Esophagus muscularis mucosa (tissue), 4 donors: ENCODE measurements at regions not wholly inside any gene's neighbourhood (a gene's known extent, or its start where the extent isn't known, plus 50 kb on each side); places are given as distances from the start of the nearest gene placed in this dataset.

Experiments used
- CTCF ChIP-seq, 3 experiments: fragments of 200-600 bp in 2 of 3; fragments of 450-650 bp in 1 of 3; sonication (generic) in 2 of 3; IDR thresholded peaks; one replicate each; pipeline ENCODE4 v1.5.1; 2017 to 2019; ENCODE audit warnings: antibody characterized with exemption in 3 of 3, mild to moderate bottlenecking in 2 of 3, moderate library complexity in 1 of 3
- EP300 ChIP-seq: sonication (generic); formaldehyde crosslinking; IDR thresholded peaks from one replicate; pipeline ENCODE4 v1.6.1; 2017; ENCODE audit warnings: antibody characterized with exemption
- POLR2A ChIP-seq: fragments of 450-650 bp; IDR thresholded peaks from one replicate; pipeline ENCODE4 v1.6.1; 2017; ENCODE audit warnings: antibody characterized with exemption, moderate library complexity, mild to moderate bottlenecking, low read depth
- POLR2AphosphoS5 ChIP-seq, 2 donors: sonication (generic); formaldehyde crosslinking; IDR thresholded peaks; one replicate each; pipeline ENCODE4 v1.6.1; 2017; ENCODE audit warnings: antibody characterized with exemption in 2 of 2

- TF ChIP-seq CTCF (IDR thresholded peaks at IDR 0.05) (no peak), POLR2A (no peak), POLR2AphosphoS5 (IDR thresholded peaks at IDR 0.05) (no peak), EP300 (no peak)
Measured at GRCh38 chr1:218634212-218634611, 289.1 kb downstream of the TGFB2 start.
